HG03103 (cell line): ENCODE measurements at regions not wholly inside any gene's neighbourhood (a gene's known extent, or its start where the extent isn't known, plus 50 kb on each side); places are given as distances from the start of the nearest gene placed in this dataset.
"Not testable (repeated sequence)": the region's sequence is repeated elsewhere in the genome, so short reads cannot be mapped to it uniquely, and the experiment has no call there.

Experiments used
- ATAC-seq: cut with Tn5 transposase; IDR thresholded peaks from one replicate; pipeline ENCODE4 v1.9.1; 2021; ENCODE audit warnings: low read depth; ENCODE audit not compliant: unreplicated experiment

DNA sequence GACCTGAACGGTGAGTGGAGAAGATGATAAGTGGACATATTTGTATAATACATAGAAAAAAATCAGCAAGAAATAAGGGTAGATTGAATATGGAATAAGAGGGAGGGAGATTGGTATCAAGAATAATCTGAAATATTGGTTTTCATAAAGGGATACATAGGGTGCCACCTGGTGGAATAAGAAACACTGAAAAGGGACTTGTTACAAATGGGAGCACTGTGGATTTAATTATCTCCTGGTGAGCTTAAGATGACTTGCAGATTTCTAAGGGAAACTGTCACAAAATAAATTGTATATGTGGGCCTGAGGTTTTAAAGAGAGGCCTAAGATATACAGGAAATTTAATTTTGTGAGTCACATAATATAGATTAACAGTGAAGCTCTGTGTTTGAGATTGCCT is 1403.5 kb upstream of the CDH18 start:
- ATAC-seq = no peak

DNA sequence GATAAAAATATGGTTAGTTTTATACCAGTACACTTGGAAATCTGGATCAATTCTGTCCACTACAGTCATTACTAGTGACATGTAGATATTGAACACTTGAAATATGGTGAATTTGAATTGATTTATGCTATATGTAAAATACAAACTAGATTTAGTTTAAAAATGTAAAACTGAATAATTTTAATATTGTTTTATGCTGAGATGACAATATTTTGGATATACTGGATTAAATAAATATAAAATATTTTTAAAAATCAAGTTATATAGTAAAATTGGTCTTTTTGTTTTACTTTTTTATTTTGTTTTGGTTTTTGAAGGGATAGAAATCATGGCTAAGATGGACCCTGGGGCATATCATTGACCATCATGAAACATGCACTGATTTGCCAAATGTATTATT is 1372.8 kb upstream of the CDH18 start:
- ATAC-seq = not testable (repeated sequence)

DNA sequence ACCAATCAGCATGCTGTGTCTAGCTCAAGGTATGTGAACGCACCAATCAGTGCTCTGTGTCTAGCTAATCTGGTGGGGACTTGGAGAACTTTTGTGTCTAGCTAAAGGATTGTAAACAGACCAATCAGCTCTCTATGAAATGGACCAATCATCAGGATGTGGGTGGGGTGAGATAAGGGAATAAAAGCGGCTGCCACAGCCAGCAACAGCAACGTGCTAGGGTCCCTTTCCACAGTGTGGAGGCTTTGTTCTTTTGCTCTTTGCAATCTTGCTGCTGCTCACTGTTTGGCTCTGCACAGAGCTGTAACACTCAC is 1353.9 kb upstream of the CDH18 start:
- not testable (repeated sequence) for ATAC-seq

DNA sequence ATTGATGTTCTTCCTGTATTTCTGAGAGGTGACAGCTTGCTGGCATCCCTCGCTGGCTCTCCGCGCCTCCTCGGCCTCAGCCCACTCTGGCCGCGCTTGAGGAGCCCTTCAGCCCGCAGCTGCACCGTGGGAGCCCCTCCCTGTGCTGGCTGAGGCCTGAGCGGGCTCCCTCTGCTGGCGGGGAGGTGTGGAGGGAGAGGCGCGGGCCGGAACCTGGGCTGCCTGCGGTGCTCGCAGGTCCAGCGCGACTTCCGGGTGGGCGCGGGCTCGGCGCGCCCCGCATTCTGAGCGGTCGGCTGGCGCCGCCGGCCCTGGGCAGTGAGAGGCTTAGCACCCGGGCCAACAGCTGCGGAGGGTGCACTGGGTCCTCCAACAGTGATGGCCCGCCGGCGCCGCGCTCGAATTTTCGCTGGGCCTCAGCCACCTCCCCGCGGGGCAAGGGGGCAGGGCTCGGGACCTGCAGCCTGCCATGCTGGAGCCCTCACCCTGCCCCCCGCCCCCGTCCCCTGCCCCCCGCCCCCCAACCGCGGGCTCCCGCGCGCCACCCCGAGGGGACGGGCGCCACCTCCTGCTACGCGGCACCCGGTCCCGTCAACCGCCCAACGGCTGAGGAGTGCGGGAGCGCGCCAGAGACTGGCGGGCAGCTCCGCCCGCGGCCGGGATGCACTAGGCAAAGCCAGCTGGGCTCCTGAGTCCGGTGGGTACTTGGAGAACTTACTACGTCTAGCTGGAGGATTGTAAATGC is 1353.4 kb upstream of the CDH18 start:
- ATAC-seq = not testable (repeated sequence)

DNA sequence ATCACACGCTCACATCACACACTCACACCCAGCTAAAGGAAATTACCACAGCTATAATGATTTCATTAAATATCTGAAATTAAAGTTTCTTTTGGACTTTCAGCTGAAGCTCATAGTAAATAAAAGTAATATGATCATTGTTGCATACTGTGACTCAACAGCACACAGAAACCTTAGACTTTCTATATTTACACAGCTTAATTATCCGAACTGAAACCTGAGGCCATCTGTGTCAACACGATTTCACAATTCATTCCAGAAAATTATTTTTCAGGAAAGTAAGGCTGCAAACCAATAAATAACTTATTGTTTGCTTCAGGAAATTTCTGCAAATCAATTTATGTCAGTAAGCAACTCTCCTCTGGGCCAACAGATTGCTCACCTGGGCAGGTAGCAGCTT is 1352.2 kb upstream of the CDH18 start:
- not testable (repeated sequence) for ATAC-seq

DNA sequence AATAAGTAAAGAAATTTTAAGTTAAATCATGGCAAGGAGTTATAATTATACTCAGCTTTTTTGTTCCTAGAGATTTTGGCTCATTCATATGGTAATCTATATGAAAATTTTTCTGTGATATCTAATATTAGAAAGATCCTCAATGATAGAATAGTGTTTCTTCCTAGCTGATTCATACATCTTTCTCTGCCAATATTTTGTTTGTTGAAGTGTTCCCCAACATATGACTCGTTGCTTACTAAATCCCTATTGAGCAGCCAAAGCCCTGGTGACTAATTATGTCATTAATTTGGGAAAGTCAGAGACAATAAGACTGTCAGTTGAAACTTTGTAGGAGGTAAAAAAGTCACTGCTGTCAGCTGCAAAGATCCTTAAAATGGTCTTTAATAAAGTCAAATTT is 1348.5 kb upstream of the CDH18 start:
- not testable (repeated sequence) for ATAC-seq

DNA sequence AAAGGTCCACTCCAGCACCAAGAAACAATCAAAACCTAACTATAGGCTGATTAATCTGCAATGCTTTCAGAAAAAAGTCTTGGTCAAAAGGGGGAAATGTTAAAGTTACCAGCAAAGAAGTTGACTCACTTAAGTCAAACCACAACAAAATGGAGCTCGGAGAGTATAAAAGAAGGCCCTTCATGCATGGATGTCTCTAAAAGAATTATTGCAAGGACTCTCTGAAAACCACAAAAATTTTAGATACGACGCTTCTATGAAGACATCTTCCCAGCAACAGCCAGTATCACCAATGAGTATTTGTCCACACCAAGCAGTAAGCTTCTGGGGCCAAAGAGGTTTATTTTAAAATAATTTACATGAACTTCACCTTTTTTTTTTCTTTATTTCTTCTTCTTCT is 1327.4 kb upstream of the CDH18 start:
- not testable (repeated sequence) for ATAC-seq

DNA sequence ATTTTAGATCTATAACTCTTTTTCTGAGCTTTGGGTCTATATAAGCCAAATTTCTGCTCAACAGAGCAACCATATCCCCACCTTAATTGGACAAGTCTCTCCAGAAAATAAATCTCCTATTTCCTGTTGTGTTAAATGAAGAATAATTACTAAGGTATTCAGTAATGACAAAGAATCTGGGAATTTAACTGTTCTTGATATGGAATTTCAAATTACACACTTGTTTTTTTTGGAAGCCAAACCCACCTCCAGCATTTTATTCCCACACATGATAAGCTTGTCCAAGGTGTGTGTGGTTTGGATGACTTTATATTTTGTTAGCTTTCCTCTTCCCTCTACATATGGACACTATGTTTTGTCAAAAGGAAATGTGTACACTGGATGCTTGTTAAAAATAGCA is 1313.2 kb upstream of the CDH18 start:
- not testable (repeated sequence) for ATAC-seq

DNA sequence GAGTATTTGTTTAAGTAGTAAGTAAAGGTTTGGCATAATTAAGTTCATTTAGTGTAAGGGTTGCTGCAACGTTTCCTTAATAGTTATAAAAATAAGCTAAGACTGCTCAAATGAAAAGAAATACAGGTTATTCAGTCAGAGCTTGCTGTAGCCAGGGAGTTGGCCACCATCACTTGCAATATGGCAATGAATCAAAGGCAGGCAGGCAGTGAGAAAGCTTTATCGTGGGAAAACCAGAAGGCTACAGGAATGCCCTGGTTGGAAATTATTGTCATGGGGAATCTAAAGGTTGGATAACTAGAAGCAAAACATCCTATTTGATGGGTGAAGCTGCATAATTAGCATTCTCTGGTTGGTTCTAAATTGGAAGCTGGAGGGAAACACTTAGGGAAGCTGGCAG is 1286.4 kb upstream of the CDH18 start:
- not testable (repeated sequence) for ATAC-seq

DNA sequence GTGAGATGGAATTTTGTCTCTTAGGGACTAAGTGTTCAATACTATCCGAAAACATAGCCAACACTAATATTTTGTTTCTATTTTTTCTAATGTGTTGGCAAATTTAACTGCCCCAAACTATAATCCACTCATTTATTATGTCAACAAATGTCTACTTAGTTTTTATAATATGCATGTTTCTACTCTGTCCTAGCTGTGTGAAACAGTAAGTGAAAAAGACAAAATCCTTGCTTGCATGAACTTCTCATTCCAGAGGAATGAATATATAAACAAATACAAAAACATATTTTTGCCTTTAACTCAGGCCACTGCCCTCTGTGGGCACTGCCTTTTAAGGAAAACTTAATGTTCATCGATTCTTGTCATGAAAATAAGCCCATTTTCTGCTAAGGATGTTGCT is 1275.4 kb upstream of the CDH18 start:
- ATAC-seq = no peak

DNA sequence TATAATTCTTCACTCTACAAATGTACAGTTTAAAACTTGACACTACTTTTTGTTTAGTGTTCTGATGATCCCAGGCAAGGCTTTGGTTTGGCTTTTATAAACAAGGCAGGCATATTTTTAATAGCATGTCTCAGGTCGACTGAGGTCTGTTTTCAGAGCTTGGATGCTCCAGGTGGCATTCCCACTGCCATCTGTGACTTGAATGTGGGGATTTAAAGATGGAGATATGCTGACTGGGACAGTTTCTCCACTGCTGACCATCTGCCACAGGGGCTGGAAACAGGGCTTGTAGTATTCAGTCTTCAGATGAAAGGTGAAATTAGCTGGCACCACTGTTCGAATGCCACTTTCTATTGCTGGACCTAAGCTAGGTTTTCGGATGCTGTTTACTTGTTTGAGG is 1266.2 kb upstream of the CDH18 start:
- ATAC-seq = no peak

DNA sequence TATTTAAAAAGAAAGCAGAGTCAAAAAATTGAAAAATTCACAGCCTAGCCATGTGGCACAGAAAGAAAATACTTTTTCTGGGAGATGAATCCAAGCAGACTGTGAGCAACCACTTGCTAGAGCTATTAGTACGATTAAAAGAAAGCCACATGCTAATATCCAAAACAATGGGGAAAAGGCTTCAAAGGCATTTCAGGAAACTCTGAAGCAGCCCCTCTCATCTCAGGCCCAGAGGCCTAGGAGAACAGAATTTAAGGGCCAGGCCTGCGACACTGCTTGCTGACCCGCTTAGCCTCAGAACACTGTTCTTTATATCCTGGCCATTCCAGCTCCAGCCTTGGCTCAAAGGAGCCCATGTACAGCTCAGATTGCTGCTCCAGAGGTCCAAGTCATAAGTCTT is 1257.0 kb upstream of the CDH18 start:
- ATAC-seq = no peak

DNA sequence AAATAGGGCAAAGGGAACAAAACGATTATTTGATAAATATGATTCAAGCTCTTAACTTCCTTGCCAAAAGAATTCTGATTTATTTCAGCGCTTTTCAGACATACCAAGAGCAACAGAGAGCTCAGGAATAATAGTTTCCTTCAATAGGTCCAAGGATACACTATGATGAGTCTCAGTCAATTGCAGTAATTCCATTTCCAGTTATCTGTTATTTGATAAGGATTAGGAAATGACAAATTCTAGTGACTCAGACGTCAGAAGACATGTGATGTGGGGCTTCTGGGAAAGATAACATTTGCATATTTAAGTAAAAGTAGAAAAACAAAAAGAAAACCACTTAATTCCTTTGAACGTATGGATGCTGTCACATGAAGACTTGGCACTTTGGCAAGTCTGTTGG is 1250.8 kb upstream of the CDH18 start:
- ATAC-seq = no peak

DNA sequence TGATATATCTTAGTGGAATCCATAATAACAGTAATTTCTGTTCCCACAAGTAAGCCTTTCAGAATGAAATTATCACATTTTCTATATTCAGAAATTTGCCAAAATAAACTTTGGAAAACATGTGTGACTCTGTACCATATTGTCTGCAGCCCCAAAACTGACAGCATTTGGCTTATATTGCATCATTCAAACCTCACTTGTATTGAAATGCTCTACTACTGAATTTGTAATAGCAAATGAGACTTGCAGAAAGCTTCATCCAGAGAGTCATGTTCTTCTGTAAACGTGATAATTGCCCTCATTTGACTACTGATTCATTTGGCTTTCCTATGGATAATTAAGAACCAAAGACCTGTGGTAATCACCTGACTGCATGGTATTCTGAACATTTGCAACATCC is 1249.5 kb upstream of the CDH18 start:
- no peak for ATAC-seq

DNA sequence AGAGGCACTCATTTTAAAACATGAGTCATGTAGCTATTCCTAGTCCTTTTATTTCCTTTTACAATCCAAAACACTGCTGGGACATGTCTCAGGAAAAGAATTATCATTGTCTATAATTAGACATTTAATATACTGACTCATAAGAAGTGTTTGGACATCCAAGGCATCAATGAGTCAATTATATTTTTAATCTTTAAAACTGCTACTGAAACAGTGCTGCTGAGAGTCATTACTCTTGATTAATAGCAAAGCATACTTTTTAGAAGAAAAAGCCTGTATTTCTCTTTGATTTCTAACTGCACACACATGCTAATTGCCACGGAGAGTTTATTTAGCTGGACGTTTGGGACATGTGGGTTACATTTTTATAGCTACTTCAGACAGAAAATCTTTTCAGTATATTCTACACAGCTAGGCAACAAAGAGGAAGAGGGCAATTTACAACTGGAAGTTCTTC is 1249.0 kb upstream of the CDH18 start:
- ATAC-seq = no peak

DNA sequence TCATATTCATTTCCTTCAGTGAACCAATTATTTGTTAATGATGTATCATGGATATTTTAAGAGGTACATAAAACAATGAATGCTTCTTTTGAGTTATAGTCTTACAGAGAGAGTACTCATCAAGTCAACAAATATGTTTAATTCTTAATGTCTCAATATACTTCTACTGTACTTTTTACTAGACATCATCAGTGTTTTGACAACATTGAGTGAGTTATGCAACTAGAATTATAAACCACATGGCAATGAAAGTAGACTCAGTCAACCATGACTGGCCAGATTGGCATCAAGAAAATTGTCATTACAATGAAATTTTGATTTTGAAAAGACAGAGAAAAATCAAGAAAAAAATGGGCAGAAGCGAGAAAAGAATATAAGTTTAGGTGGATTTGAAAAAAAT is 1248.1 kb upstream of the CDH18 start:
- ATAC-seq = no peak

DNA sequence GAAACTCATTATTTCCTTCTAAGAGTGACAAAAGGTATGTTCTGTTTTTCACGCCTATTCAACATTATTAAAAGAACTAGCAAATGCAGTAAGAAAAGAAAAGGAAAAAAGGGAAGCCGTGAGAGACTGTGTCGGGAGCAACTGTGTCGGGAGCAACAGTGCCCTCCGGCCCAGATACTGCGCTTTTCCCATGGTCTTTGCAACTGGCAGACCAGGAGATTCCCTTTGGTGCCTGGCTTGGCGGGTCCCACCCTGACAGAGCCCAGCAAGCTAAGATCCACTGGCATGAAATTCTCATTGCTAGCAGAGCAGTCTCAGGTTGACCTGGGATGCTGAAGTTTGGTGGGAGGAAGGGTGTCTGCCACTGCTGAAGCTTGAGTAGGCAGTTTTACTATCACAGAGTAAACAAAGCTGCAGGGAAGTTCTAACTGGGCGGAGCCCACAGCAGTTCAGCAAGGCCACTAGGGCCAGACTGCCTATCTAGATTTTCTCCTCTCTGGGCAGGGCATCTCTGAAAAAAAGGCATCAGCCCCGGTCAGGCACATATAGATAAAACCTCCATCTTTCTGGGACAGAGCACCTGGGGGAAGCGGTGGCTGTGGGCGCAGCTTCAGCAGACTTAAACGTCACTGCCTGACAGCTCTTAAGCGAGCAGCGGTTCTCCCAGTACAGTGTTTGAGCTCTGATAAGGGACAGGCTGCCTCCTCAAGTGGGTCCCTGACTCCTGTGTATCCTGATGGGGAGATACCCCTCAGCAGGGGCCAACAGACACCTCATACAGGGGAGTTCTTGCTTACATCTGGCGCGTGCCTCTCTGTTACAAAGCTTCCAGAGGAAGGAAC is 1237.4 kb upstream of the CDH18 start:
- no peak for ATAC-seq

DNA sequence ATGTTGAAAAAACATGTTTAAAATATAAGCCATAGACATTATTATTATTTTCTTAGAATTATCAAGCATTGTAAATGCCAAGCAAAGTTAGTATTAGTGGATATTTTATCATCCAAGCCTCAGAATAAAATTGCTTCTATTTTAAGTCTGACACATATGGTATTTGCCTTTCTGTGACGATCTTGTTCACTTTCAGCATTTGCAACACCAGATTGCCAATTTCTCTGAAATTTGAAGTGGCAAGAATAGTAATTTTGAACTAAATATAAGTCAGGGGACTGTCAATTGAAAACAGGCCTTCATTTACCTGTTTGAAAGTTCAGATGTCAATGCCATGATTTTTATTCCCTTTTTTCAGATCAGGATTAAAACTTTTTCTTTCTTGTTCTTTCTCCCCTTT is 1233.6 kb upstream of the CDH18 start:
- no peak for ATAC-seq

DNA sequence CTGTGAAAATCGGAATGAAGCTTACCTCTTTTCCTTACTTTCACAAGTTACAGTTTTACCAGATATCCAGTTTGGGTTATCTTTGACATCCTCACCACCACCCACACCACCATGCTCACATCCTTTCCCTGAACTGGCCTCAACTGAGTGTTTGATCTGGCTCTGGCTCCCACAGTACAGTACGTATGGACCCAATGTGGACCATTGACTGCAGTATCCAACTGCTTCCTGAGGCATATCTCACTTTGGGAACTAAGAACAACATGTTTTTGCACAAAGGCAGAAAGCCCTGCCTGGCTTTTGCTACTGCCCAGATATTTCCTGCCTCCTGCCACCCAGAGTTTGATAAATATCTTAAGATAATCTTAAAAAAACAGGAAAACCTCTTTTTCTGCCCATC is 1232.0 kb upstream of the CDH18 start:
- no peak for ATAC-seq

DNA sequence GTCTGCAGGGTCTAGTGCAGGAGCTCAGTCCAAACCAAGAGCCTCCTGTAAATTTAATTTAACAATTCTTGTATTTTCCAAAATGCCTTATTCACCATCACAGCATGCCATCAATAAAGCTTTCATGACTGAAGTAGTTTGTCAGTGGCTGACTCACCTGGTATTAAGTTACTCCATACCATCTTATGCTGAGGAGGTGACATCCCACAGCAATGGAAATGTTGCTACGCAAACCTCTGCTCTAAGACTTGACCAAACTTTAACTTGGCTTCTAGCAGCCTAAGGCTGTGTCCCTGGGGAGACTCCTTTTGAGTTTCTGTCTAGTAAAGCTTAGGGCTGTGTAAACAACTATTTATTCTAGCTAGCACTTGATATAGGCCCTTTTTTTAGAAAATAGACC is 1231.3 kb upstream of the CDH18 start:
- ATAC-seq = no peak

DNA sequence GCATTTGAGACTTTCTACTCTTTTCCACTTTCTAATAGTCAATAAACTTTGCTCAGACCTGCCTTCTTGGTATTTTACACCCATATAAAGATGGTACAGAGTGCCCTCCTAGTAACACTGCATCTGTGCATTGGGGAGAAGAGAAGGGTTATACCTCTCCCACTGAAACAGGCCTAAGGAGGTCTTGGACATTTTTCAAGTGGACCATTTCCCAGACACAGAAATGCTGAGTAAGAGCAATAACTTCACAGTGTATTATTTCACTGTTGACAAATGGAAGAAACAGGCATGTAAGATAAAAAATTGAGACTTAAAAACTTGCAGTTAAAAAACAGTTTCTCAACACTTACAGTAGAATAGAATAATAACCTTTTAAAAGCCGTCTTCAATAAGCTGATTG is 1224.0 kb upstream of the CDH18 start:
- no peak for ATAC-seq

DNA sequence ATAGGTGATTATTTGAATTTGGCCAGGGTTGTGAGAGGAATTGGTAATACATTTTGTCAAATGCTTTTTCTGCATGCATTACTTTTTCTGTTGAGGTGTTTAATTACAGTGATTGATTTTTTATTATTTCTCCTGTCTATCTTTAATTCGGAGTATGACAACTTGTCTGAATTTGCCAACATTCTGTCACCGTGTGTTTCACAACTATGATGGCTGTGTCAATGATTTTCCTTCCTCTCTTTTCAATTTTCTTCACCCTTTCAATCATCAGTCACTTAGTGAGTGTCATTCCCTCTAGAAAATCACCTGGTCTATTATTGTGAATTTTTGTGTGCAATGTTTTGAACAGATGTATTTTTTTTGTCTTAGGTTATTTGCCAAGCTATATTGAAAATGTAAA is 1221.4 kb upstream of the CDH18 start:
- ATAC-seq = no peak
